ENCODE measurements at regions not wholly inside any gene's neighbourhood (a gene's known extent, or its start where the extent isn't known, plus 50 kb on each side); places are given as distances from the start of the nearest gene placed in this dataset.
"Not testable (repeated sequence)": the region's sequence is repeated elsewhere in the genome, so short reads cannot be mapped to it uniquely, and the experiment has no call there.

- no peak overlapping the region for H3K4me3 Mint-ChIP-seq
- H3K9me3 Mint-ChIP-seq: peaks cover 3% of the 10 kb centered on the region
- H3K27ac Mint-ChIP-seq: no peak overlapping the region
- no peak for DNase-seq
- H3K27me3 Mint-ChIP-seq: no peaks in the 10 kb centered on the region
- H3K4me1 Mint-ChIP-seq: no peaks in the 10 kb centered on the region
- ChIA-PET CTCF (no interaction called here), POLR2A (no interaction called here)
- H3K36me3 Mint-ChIP-seq (ENCODE audit: low read depth): no peaks in the 10 kb centered on the region
Measured at GRCh38 chr4:63965875-63966274, 443.4 kb downstream of the TECRL start.

GRCh38 chr4:63942706-63943286, 466.5 kb downstream of the TECRL start:
- H3K4me1 Mint-ChIP-seq; POLR2A ChIA-PET; DNase-seq; H3K4me3 Mint-ChIP-seq; H3K9me3 Mint-ChIP-seq; CTCF ChIA-PET; H3K27me3 Mint-ChIP-seq; H3K27ac Mint-ChIP-seq; H3K36me3 Mint-ChIP-seq (ENCODE audit: low read depth): not testable (repeated sequence)

GRCh38 chr4:63937961-63938360, 471.3 kb downstream of the TECRL start:
- DNase-seq: no peak
- Mint-ChIP-seq H3K36me3 (ENCODE audit: low read depth) (no peaks in the 10 kb centered on the region), H3K27me3 (no peaks in the 10 kb centered on the region), H3K9me3 (peaks cover 3% of the 10 kb centered on the region), H3K27ac (no peak overlapping the region), H3K4me3 (no peak overlapping the region), H3K4me1 (no peaks in the 10 kb centered on the region)
- ChIA-PET POLR2A (no interaction called here), CTCF (no interaction called here)

- Mint-ChIP-seq H3K4me1 (no peaks in the 10 kb centered on the region), H3K9me3 (no peaks in the 10 kb centered on the region), H3K36me3 (ENCODE audit: low read depth) (no peaks in the 10 kb centered on the region), H3K27me3 (no peaks in the 10 kb centered on the region), H3K4me3 (no peak overlapping the region), H3K27ac (no peak overlapping the region)
- ChIA-PET CTCF (no interaction called here), POLR2A (no interaction called here)
- no peak for DNase-seq
Measured at GRCh38 chr4:63922146-63922545, 487.1 kb downstream of the TECRL start.

GRCh38 chr4:63921561-63921960, 487.7 kb downstream of the TECRL start:
- Mint-ChIP-seq H3K9me3 (no peaks in the 10 kb centered on the region), H3K27me3 (no peaks in the 10 kb centered on the region), H3K4me1 (no peaks in the 10 kb centered on the region), H3K4me3 (no peak overlapping the region), H3K27ac (no peak overlapping the region), H3K36me3 (ENCODE audit: low read depth) (no peaks in the 10 kb centered on the region)
- DNase-seq: no peak
- ChIA-PET POLR2A (no interaction called here), CTCF (no interaction called here)

- ChIA-PET POLR2A (no interaction called here), CTCF (no interaction called here)
- Mint-ChIP-seq H3K27me3 (no peaks in the 10 kb centered on the region), H3K27ac (no peak overlapping the region), H3K4me1 (no peaks in the 10 kb centered on the region), H3K9me3 (no peaks in the 10 kb centered on the region), H3K36me3 (ENCODE audit: low read depth) (no peaks in the 10 kb centered on the region), H3K4me3 (no peak overlapping the region)
- DNase-seq: no peak
Measured at GRCh38 chr4:63919636-63920365, 489.4 kb downstream of the TECRL start.

- no peaks in the 10 kb centered on the region for H3K27me3 Mint-ChIP-seq
Measured at GRCh38 chr4:63906660-63907183, 502.5 kb downstream of the TECRL start.

GRCh38 chr4:63904201-63904600, 505.0 kb downstream of the TECRL start:
- H3K9me3 Mint-ChIP-seq: peaks cover 5% of the 10 kb centered on the region
- CTCF ChIA-PET: no interaction called here
- H3K36me3 Mint-ChIP-seq (ENCODE audit: low read depth): no peaks in the 10 kb centered on the region
- no peak overlapping the region for H3K27ac Mint-ChIP-seq
- H3K27me3 Mint-ChIP-seq: no peaks in the 10 kb centered on the region
- DNase-seq: no peak
- H3K4me1 Mint-ChIP-seq: no peaks in the 10 kb centered on the region
- POLR2A ChIA-PET: no interaction called here
- no peak overlapping the region for H3K4me3 Mint-ChIP-seq

More at GRCh38 chr4:63906660-63907183, 502.5 kb downstream of the TECRL start:
- POLR2A ChIA-PET: no interaction called here
- Mint-ChIP-seq H3K4me1 (no peaks in the 10 kb centered on the region), H3K4me3 (no peak overlapping the region), H3K36me3 (ENCODE audit: low read depth) (no peaks in the 10 kb centered on the region), H3K27ac (no peak overlapping the region), H3K9me3 (no peaks in the 10 kb centered on the region)
- CTCF ChIA-PET: no interaction called here
- DNase-seq: no peak

GRCh38 chr4:63901304-63901703, 507.9 kb downstream of the TECRL start:
- CTCF ChIA-PET: no interaction called here
- no peak for DNase-seq
- Mint-ChIP-seq H3K27me3 (no peaks in the 10 kb centered on the region), H3K4me3 (no peak overlapping the region), H3K27ac (no peak overlapping the region), H3K4me1 (no peaks in the 10 kb centered on the region), H3K9me3 (peaks cover 5% of the 10 kb centered on the region), H3K36me3 (ENCODE audit: low read depth) (no peaks in the 10 kb centered on the region)
- POLR2A ChIA-PET: no interaction called here

- ChIA-PET CTCF (no interaction called here), POLR2A (no interaction called here)
- Mint-ChIP-seq H3K9me3 (peaks cover 7% of the 10 kb centered on the region), H3K4me1 (no peaks in the 10 kb centered on the region), H3K27me3 (no peaks in the 10 kb centered on the region), H3K4me3 (no peak overlapping the region), H3K36me3 (ENCODE audit: low read depth) (no peaks in the 10 kb centered on the region), H3K27ac (no peak overlapping the region)
- DNase-seq: no peak
Measured at GRCh38 chr4:63898961-63899360, 510.3 kb downstream of the TECRL start.

GRCh38 chr4:63894161-63894560, 515.1 kb downstream of the TECRL start:
- no peaks in the 10 kb centered on the region for H3K4me1 Mint-ChIP-seq
- POLR2A ChIA-PET: no interaction called here
- H3K9me3 Mint-ChIP-seq: peaks cover 10% of the 10 kb centered on the region
- H3K36me3 Mint-ChIP-seq (ENCODE audit: low read depth): no peaks in the 10 kb centered on the region
- H3K4me3 Mint-ChIP-seq: no peak overlapping the region
- CTCF ChIA-PET: no interaction called here
- no peak for DNase-seq
- H3K27ac Mint-ChIP-seq: no peak overlapping the region
- H3K27me3 Mint-ChIP-seq: no peaks in the 10 kb centered on the region

- CTCF ChIA-PET: no interaction called here
- Mint-ChIP-seq H3K27ac (no peak overlapping the region), H3K36me3 (ENCODE audit: low read depth) (no peaks in the 10 kb centered on the region), H3K9me3 (peaks cover 3% of the 10 kb centered on the region), H3K4me1 (no peaks in the 10 kb centered on the region), H3K27me3 (no peaks in the 10 kb centered on the region), H3K4me3 (no peak overlapping the region)
- POLR2A ChIA-PET: no interaction called here
- no peak for DNase-seq
Measured at GRCh38 chr4:63869370-63869769, 539.9 kb downstream of the TECRL start.

GRCh38 chr4:63851496-63851895, 557.8 kb downstream of the TECRL start:
- Mint-ChIP-seq H3K9me3 (no peaks in the 10 kb centered on the region), H3K27ac (no peak overlapping the region), H3K4me1 (no peaks in the 10 kb centered on the region), H3K27me3 (no peaks in the 10 kb centered on the region), H3K4me3 (no peak overlapping the region), H3K36me3 (ENCODE audit: low read depth) (no peaks in the 10 kb centered on the region)
- DNase-seq: no peak
- ChIA-PET CTCF (no interaction called here), POLR2A (no interaction called here)

GRCh38 chr4:63841266-63841665, 568.0 kb downstream of the TECRL start:
- ChIA-PET POLR2A (no interaction called here), CTCF (no interaction called here)
- Mint-ChIP-seq H3K27ac (no peak overlapping the region), H3K27me3 (no peaks in the 10 kb centered on the region), H3K4me3 (no peak overlapping the region), H3K36me3 (ENCODE audit: low read depth) (no peaks in the 10 kb centered on the region), H3K9me3 (peaks cover 6% of the 10 kb centered on the region), H3K4me1 (no peaks in the 10 kb centered on the region)
- DNase-seq: no peak

Data from activated CD4-positive, alpha-beta T cell treated with anti-CD3 and anti-CD28 coated beads, Interleukin-2, amount 10 ng/mL, durations not matched to agents 7 days and 5 days (primary cell).